Stimulated activated CD8-positive, alpha-beta memory T cell treated with anti-CD3 and anti-CD28 coated beads, Interleukin-12 subunit alpha, Interleukin-12 subunit beta, amount 100 ng/mL, for 4 hours (primary cell): ENCODE measurements at regions not wholly inside any gene's neighbourhood (a gene's known extent, or its start where the extent isn't known, plus 50 kb on each side); places are given as distances from the start of the nearest gene placed in this dataset.
"Not testable (repeated sequence)": the region's sequence is repeated elsewhere in the genome, so short reads cannot be mapped to it uniquely, and the experiment has no call there.

Experiments
- DNase-seq: peaks from one replicate; pipeline ENCODE4 v3.0.0-alpha.2; 2020; ENCODE audit warnings: low read depth

DNA sequence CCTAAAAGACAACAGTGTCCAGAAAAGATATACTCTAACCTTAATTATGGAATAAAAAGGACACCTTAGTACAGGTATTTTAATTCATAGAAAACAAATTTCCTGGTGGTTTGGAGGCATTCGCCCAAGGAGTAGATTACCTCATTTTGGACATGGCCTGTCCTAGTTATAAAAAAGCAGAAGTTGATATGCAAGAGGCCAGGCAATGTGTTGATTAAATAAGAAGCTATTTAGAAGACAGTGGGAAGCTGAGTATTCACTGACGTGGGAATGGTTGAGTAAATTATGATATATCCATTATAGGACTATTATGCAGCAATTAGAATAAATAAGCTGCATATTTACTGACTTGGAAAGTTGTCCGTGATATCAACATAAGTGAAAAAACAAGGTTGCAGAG is 314.9 kb downstream of the ALDH8A1 start:
- DNase-seq: no peak

DNA sequence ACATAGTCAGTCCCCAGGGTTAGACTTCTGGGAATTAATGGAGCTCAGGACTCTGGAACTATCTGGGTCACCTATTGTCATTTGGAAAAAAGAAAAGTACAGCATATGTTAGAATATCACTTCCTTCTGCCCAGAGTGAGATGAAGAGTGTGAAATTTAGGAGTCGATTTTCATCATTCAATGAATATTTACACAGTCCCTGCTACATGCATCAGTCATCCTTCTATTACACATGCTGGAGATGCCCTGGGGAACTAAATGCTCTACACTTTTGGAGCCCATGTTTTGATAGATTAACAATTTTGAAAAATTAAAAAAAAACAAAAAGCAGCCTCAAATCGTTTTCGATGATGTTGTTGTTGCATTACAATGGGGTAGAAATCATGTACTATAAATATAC is 315.4 kb downstream of the ALDH8A1 start:
- no peak for DNase-seq

DNA sequence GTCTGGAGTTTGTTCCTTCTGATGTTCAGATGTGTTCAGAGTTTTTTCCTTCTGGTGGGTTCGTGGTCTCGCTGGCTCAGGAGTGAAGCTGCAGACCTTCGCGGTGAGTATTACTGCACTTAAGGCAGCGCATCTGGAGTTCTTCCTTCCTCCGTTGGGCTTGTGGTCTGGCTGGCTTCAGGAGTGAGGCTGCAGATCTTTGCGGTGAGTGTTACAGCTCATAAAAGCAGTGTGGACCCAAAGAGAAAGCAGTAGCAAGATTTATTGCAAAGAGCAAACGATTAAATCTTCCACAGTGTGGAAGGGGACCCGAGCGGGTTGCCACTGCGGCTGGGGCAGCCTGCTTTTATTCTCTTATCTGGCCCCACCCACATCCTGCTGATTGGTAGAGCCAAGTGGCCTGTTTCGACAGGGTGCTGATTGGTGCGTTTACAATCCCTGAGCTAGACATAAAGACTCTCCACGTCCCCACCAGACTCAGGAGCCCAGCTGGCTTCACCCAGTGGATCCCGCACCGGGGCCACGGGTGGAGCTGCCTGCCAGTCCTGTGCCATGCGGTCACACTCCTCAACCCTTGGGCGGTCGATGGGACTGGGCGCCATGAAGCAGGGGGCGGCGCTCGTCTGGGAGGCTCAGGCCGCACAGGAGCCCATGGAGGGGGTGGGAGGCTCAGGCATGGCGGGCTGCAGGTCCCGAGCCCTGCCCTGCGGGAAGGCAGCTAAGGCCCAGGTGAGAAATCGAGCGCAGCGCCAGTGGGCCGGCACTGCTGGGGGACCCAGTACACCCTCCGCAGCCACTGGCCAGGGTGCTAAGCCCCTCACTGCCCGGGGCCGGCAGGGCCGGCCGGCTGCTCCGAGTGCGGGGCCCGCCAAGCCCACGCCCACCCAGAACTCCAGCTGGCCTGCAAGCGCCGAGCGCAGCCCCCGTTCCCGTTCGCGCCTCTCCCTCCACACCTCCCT is 315.3 kb upstream of the SGK1 start:
- DNase-seq: not testable (repeated sequence)

DNA sequence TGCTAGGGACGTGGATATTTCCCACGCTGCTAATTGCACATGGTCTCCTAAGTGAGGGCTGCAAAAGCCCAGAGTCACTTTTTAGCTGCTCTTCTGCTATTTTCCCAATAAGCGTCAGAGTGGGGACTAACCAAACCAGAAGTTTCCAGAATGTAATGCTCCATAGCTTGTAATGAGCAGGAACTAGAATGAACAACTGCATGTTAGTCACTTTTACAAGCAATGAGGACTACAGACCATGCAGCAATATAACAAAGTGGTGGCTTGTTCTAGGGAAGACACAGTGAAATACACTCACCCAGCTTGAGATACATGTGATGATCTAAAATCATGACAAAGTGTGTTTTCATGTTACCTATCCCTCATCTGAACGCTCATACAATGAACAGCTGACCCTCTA is 314.1 kb upstream of the SGK1 start:
- no peak for DNase-seq

DNA sequence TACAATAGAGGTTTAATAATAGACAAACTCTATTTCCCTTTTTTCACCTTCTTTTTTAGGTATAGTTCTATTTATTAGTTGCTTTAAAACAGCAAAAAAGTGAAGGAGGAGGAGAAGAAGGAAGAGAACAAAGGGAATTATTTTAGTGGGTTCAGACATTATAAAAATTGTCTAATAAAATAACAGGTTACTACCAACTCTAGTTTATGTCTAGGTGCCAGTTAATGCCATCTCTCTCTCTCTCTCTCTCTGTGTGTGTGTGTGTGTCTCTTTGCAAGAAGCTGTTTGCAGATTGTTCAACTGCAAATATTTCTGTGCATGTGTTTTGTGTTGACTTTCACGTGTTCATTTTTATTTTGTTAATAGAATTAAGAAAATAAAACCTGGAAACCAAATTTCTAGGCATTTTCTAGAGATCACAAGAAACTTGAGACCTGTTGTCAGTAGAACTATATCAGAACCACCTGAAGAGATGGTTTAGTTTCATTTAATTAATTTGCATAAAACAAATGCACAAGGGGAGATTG is 313.5 kb upstream of the SGK1 start:
- no peak for DNase-seq

DNA sequence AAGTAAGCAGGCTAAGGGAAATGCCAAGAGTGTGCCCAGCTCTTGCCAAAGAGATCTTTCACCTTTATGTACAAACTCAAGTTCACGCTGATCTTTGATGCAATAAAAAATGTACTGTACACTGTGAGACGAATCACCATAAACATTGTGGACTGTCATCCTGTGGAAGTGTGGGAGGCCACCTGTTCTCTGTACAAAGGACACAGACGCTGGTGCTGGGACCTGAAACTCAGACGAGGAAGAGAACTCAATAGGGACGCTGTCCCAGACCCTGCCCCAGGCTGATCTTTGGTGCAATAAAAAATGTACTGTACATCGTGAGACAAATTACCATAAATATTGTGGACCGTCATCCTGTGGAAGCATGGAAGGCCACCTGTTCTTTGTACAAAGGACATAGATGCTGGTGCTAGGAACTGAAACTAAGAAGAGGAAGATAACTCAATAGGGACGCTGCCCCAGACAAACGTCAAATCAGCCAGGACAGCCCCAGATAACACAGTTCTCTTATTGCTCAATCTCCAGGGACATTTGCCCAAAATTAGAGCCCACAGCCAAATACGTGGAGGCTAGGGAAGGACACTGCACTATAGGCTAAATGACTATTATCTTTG is 312.7 kb upstream of the SGK1 start:
- DNase-seq: no peak

DNA sequence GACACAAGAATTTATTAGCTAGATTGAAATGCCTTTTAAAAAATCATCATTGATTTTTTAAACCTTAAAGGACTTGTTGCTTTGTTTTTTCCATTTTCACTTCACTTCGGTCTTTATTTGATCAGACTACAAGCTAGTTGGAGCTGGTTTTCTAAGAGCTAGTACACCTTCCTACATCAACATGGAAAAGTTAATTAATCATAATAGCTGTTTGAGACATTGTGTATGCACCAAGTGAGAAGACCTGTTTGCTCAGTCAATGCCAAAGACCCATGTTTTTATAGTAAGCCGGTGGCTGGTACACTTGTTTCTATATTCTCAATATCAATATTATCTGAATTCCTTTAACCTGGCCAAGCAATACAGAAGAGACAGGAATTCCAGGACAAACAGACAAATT is 310.2 kb upstream of the SGK1 start:
- no peak for DNase-seq

DNA sequence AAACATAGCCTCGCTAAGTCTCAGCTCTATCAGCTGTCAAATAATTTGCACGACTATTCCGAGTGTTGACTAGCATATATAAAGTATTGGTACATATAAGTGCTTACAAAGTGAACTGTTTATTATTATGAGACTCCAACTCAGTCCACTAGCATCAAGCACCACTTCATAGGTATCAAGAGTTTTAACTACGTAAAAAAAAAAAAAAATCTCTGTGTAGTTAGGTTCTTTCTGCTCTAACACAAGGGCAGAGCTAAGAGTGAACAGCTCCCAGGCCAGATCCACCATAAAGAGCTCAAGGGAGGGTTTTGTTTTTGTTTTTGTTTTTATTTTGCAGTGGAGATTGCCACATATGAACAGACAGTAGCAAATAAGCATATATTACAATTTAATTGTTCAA is 309.8 kb upstream of the SGK1 start:
- no peak for DNase-seq

DNA sequence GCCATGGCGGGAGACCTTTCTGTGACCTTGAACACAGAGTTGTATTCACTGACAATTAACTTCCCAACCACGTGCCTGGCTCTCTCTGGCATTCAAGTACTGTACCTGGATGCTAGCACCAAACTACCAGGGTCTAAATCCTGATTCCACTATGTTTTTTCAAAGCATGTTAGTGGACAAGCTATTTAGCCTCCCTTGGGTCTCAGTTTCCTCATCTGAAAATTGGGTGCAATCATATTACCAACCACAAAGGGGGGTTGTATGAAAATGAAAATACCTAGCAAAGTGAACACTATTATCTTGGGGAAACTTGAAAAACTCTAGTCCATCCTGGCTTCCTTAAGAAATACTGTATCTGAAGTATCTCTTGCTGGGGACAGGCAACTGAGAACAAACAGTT is 308.7 kb upstream of the SGK1 start:
- DNase-seq: no peak

DNA sequence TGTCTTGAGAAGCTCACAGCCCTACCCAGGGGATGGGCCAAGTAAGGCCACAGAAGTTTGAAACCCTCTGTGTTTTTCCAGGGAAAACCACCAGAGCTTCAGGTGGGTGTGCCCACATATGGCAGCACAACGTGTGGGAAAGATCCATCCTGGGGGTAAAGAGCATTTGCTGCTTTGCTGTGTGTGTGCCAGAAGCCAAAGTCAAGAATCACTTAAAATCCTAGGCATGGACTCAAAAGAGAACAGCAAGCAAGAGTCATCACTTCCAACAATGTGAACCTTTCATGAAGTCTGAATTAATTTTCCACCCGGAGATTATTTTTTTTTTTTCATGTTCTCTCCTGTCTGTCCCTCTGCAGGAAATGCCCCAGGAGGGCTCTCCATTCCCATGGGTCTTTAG is 308.2 kb upstream of the SGK1 start:
- no peak for DNase-seq

DNA sequence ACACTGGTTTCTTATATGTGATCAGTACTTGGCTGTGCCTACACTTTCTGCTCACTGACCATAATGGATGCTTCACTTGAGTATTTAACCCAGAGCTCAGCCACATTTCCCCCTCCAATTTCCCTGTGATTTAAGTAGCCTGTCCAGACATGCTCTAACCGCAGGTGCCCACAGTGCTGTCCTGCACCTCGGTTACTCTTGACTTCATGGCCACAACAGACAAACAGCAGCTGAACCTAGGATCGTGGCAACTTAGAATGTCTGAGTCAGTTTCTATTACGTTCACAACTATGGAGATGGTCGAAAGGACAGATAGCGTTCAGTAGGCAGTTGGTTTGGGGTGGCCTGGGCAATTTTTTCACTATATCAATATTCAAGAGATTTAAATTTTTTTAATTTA is 306.9 kb upstream of the SGK1 start:
- DNase-seq: no peak

DNA sequence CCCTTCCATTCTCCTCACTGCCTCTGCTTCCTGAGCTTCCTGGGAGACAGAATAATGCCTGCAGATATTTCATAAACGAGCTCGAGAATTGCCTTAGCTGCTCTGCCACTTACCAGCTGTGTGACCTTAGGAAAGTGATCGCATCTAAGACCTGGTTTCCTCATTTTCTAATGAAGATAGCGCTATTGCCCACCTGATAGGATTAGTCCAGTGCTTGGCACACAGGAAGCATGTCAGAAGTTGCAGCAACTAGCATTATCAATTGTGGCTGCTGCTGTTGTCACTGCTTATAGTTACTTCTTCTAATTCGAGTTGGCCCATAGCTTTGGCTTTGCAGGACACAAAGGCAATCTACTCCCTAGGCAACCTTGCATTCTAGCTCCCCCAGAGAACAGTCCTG is 305.5 kb upstream of the SGK1 start:
- no peak for DNase-seq

DNA sequence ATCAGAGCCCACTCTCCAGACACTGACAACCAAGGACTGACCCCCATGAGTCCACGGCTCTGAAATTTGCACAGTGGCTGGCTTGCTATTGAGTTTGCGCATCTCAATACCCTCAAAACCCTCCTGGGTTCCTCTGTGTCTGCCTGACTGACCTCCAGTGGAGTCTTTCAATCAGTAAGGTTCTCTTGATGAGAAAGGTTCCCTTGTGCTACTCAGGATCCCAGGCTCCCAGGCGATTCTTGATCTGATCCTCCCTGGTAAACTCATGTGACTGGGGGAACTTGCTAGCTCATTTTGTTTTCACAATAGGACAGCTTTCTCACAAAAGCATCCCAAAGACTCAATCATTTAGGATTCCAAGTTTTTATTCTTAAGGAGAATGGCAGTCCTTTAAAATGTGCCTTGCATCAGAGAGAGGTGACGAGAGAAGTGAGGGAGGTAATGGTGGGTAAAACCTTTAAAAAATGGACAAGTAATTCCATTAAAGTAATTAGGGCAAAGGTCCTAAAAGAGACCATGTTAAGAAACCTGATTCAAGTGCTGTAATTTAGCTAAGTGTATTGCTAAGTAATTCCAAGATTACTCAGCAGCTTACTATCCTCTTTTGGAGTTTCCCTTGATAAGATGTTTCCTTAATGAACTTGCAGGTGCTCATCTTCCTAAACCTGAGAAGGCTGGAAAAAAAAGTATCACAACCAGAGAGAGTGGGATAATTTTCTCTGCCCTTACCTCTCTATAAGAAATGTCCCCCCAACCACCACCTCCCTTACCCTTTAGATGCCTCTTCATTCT is 304.7 kb upstream of the SGK1 start:
- no peak for DNase-seq

DNA sequence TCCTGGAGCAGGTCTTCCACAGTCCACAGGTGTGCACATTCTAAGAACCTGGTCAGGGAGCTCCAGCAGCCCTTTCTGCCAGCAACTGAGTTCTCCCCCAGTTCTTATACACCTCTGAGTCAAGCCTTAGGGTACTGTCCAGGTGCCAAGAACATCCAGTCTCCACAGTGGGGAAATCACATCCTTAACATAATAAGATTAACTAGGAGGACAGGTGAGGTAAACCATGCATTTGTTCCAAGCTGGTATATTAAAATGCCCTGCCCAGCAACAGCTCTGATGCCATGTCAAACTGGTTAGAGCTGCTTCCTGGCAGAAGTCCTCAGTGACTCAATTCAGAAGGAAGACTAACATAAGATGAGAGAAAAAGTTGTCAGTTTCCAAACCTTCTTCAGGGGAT is 303.9 kb upstream of the SGK1 start:
- no peak for DNase-seq

DNA sequence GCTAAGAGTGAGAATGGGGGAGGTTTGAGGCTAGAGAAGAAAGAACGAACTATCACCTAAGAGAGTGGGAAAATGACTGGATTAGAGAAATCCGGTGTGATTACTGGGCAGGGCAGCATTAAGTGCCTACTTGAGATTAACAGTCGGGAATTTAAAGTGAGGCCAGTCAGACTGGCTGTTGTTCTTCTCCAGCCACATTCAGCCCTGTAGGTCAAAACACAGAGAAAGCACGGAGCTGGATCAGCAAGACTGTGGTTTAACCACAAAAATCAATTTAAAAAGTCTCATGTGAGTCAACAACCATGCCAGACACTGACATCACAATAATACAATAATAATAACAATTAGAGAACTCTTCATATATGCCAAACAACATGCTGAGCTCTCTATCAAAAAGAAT is 301.9 kb upstream of the SGK1 start:
- no peak for DNase-seq

DNA sequence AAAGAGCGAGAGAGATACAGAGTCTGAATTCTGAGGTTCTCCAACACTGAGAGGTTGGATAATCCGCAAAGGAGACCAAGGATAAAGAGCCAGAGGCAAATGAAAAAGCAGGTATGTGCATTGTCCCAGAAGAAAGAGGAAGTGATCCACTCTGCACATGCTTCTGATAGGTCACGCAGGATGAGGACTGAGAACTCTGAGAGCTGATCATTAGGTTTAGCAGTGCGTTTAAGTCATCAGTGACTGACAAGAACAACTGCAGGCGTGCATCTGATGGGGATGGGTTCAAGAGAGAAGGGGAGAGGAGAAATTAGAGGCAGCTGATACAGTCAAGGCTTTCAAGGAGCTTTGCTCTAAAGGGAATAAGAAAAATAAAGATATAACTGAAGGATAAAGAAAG is 301.2 kb upstream of the SGK1 start:
- DNase-seq: no peak

DNA sequence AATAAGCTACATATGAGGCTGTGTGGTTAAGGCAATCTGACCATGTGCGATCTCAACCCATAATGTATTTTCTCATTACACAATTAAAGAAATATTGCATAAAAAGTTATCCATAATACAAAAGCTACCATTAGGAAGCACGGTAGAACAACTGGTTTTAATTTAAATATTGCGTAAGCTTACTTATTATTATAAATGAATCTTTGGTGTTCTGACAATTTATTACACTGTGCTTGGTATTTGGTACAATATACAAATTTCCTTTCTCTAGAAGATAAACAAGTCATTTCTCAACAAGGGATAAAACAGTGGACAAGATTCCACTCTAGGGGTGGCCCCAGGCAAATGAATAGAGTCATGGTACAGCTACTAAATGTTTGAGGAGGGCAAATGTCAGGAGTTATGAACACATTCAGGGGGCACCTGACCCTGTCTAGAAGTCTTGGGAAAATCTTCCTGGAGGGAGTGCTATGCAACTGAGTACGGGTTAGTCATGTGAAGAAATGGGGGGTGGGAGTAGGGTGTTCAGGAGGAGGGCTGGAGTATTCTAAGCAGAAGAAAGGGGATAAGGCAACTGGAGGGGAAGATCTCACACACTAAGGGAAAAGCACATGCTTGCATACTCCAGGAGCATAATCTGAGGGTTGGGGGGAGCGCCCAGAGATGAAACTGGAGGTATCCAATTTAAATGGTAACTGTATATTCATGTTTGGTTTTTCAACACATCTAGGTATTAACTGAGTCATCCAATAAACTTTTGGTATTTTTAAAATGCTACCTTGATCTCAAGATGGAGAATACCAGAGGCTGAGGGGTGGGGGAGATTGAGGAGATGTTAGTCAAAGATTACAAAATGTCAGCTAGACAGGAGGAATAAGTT is 296.9 kb upstream of the SGK1 start:
- DNase-seq: no peak

DNA sequence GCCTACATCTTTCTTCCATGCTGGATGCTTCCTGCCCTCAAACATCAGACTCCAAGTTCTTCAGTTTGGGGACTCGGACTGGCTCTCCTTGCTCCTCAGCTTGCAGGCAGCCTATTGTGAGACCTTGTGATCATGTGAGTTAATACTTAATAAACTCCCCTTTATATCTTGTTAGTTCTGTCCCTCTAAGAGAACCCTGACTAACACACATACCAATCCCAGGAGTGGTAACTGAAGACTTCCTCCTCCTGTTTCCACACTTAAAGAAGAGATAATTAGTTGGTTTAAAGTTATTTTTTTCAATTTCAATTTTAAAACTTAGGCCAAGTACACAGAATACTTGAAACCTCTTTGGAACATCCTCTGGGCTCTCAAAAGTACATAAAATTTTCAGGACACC is 294.2 kb upstream of the SGK1 start:
- DNase-seq: not testable (repeated sequence)

DNA sequence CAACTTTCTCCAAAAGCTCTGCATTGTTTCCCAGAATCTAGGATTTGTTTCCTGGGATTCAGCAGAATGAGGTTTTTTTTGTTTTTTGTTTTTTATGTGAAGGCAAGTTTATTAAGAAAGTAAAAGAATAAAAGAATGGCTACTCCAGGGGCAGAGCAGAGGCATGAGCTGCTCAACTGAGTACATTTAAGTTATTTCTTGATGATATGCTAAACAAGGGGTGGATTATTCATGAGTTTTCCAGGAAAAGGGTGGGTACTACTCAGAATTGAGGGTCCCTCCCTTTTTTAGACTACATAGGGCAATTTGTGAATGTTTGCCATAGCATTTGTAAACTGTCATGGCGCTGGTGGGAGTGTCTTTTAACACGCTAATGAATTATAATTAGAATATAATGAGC is 292.5 kb upstream of the SGK1 start:
- DNase-seq: no peak

DNA sequence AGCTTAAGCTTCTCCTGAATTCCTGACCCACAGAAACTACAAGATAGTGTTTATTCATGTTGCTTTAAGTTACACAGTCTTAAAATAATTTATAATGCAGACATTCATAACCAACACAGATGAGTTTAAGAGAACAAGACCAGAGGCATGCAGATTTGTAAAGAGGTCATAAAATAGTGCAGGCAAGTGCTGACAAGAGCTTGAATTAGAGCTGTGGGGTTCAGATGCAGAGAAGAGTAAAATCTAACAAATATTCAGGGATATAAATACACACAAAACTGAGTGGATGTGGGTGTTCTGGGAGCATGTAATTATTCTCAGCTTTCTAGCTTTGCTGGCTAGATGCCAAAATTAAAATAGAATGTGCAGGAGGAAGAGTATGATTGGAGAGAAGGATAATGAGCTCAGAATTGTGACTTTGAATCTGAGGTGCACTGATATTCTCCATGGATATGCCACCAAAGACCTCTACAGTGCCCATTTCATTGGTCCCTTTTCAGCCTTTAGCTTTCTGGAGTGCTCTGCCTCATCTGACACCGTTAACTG is 291.9 kb upstream of the SGK1 start:
- DNase-seq: no peak

DNA sequence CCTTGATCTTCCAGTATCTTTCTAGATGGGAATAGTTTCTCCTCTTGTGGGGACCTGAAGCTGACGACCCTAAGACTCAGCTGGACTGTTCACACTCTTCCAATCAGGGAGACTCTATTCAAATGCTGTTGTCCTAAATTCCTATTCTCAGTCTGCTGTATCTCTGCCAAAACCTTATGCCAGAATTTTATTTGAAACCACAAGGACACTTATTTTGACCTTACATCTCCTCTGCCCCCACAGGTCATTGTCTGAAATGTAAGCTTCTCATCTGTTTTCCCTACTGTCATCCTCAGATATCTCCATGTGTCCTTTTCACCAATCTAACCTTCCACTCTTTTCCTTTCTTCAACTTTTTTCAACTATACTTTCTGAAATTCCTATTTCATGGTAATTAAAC is 289.5 kb upstream of the SGK1 start:
- no peak for DNase-seq
